ENCODE measurements at regions not wholly inside any gene's neighbourhood (a gene's known extent, or its start where the extent isn't known, plus 50 kb on each side); places are given as distances from the start of the nearest gene placed in this dataset.
A peak's percentile ranks its signal among the peaks of the same experiment; 100 is the strongest.
"Not testable (repeated sequence)": the region's sequence is repeated elsewhere in the genome, so short reads cannot be mapped to it uniquely, and the experiment has no call there.

DNA sequence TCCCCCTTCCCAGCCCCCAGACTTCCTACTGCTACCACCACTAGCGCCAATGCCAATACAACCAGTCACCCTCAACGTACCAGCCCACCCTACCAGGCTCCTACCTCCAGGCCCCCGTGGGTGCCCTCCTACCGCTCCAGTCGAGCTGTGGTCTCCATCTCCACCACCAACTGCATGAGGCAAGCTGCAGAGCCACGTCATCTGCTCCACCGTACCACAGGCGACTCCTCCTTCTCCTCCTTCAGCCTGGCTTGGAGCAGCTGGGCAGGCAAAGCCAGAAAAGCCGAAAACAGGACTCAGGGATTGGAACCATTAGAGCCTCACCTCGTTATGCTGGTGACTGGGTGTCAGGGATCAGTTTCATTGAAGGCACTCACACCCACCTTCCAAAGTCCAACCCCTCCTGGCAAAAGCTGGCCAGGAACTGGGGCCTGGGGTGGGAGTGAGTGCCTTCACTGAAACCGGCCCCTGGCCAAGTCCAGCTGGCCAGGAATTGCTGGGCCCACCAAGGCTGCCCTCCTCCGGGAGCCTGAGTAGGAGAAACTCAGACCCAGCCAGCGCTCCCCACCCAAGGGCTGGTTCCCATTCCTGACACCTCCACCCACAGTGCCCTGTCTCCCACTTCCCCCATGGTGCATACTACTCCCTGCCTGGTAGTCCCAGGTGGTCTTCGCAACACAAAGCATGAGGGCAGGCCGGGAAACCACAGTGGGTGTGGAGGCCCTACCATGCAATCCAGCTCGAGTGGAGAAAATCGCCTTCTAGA, 176.2 kb downstream of the USP22 start:
- H3K36me3 ChIP-seq (ENCODE audit: control insufficient read depth, insufficient read depth, low read length); H3K9me3 ChIP-seq (replicated peaks; ENCODE audit: control insufficient read depth, insufficient read depth, low read depth, low read length); BruUV-seq (replicated peaks); H3K9me1 ChIP-seq (ENCODE audit: control insufficient read depth, insufficient read depth, low read length); FAIRE-seq; H2AFZ ChIP-seq (ENCODE audit: low read depth, low read length); H3K4me1 ChIP-seq (replicated peaks in 1 of 2; ENCODE audit: control insufficient read depth in 2 of 2, insufficient read depth in 2 of 2, low read length in 2 of 2); H3K27me3 ChIP-seq (ENCODE audit: control insufficient read depth in 2 of 2, insufficient read depth in 2 of 2, low read length in 2 of 2); H4K20me1 ChIP-seq (replicated peaks; ENCODE audit: control insufficient read depth, insufficient read depth, low read length); intact Hi-C loops (cut with micrococcal nuclease); ATAC-seq; CTCF ChIA-PET (ENCODE audit: low intra/inter-chr PET ratio); TF ChIP-seq ATF1 (CRISPR knock-in tag; IDR thresholded peaks at IDR 0.05): not testable (repeated sequence)
- Histone ChIP-seq H3K4me2 (ENCODE audit: insufficient read depth, low read length) (peak overlapping the region; percentile 87), H3K4me3 (peak overlapping the region; percentile 60), H3K9ac (ENCODE audit: insufficient read depth in 1 of 2, low read depth in 2 of 2, low read length in 2 of 2) (peak overlapping the region; percentile 80 to 91; a peak in 3 of 4 replicates), H3K27ac (ENCODE audit: extremely low read depth, low read depth, low read length) (peak overlapping the region; percentile 86; the same call in 1 of the 3 replicates), H3K79me2 (ENCODE audit: control insufficient read depth, insufficient read depth, low read length) (peaks cover 43% of the 10 kb centered on the region)
- DNase-seq (ENCODE audit: extremely low read depth in 1 of 4, low spot score in 3 of 4) = peak in 1 of 4 experiments; percentile 35
- POLR2A ChIA-PET = interaction anchor here (0.6 to 2.9 kb wide), 3 partner anchors 11 to 420 kb away, joined by 3 to 13 read pairs (median 3); no protein-coding TSS in a partner anchor
- WGBS (ENCODE audit: insufficient coverage, low coverage, missing lambda C conversion rate) = 2% methylated on average over 13 of the region's 17 CpGs
- in situ Hi-C loops (cut with MboI) = loop anchor here (25.0 kb wide), 1 partner anchor 1221 kb away; no protein-coding TSS in a partner anchor
- TF ChIP-seq EP400 (IDR thresholded peaks at IDR 0.05) (peak; percentile 51; the same call in 1 of the 2 replicates), RBFOX2 (IDR thresholded peaks at IDR 0.05; ENCODE audit: low read depth, low read length) (peak; percentile 56), POLR2G (IDR thresholded peaks at IDR 0.05; ENCODE audit: low read depth, low read length) (peak; percentile 28; the same call in 1 of the 2 replicates), CREM (IDR thresholded peaks at IDR 0.05; ENCODE audit: low read depth) (peak; percentile 50), ATF1 (tag; IDR thresholded peaks at IDR 0.05) (peak; percentile 45; the same call in 1 of the 2 replicates)
- TF ChIP-seq, protein P1, sequence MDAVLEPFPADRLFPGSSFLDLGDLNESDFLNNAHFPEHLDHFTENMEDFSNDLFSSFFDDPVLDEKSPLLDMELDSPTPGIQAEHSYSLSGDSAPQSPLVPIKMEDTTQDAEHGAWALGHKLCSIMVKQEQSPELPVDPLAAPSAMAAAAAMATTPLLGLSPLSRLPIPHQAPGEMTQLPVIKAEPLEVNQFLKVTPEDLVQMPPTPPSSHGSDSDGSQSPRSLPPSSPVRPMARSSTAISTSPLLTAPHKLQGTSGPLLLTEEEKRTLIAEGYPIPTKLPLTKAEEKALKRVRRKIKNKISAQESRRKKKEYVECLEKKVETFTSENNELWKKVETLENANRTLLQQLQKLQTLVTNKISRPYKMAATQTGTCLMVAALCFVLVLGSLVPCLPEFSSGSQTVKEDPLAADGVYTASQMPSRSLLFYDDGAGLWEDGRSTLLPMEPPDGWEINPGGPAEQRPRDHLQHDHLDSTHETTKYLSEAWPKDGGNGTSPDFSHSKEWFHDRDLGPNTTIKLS (IDR thresholded peaks at IDR 0.05; ENCODE audit: borderline replicate concordance, low read depth) = peak; percentile 65; the same call in 1 of the 2 replicates
- TF ChIP-seq, protein P2, sequence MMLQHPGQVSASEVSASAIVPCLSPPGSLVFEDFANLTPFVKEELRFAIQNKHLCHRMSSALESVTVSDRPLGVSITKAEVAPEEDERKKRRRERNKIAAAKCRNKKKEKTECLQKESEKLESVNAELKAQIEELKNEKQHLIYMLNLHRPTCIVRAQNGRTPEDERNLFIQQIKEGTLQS (IDR thresholded peaks at IDR 0.05) = peak; percentile 13; the same call in 1 of the 2 replicates
- TF ChIP-seq, protein P2 (CRISPR knock-in tag; conservative IDR thresholded peaks at IDR 0.05) = not testable (repeated sequence)
